ENCODE measurements at regions not wholly inside any gene's neighbourhood (a gene's known extent, or its start where the extent isn't known, plus 50 kb on each side); places are given as distances from the start of the nearest gene placed in this dataset.

DNA sequence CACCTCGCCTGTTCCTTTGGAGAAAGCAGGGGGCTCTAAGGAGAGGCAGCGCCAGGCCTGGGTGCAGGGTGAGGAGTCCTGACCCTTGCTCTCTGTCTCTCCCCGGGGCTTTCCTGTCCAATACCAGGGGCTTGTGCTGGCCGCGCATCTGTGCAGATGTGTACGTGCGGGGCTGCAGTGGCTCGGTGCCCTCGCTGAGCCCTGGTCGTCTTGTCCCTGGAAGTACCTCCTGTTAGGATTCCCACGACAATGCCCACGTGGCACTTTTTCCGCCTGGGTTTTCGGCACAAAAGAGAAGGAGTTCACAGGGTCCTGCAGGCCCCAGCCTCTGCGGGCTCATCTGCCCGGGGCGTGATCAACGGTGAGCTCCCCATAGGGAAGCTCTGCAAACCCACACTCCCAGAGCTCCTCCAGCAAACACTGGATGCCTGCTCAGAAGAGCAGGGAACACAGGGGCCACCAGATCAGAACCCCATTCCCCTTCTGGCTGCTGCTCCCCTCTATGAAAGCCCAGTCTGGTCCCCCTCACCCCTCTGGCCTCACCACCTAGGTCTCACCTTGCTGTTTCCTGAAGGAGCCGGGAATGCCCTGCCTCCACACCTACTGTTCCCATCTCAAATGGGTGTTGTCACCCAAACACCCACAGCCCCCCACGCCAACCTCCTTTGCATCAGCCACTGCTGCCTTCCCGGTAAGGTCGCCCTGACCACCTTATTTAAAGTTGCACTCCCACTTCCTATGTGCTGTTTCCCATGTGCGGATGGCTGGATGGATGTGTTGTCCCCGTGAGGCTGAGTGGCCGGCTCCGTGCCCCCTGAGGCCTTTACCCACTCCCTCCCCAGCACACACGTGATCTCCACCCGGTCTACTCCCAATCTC lies 62.6 kb upstream of the PRR20G start:
- H3K4me1 ChIP-seq: no peaks in the 10 kb centered on the region
- DNase-seq: no peak
- intact Hi-C loops (cut with DNase I): no loop called here
- no peaks in the 10 kb centered on the region for H3K9me3 ChIP-seq
- no peak overlapping the region for H3K4me3 ChIP-seq
- WGBS, 2 donors: 80 to 82% methylated on average over 28 of the region's 28 CpGs
- no peaks in the 10 kb centered on the region for H3K36me3 ChIP-seq
- H3K27me3 ChIP-seq: peaks cover 0 to 27% (median 0%) of the 10 kb centered on the region in 3 donors
- H3K27ac ChIP-seq: no peak overlapping the region
- TF ChIP-seq, protein P1, sequence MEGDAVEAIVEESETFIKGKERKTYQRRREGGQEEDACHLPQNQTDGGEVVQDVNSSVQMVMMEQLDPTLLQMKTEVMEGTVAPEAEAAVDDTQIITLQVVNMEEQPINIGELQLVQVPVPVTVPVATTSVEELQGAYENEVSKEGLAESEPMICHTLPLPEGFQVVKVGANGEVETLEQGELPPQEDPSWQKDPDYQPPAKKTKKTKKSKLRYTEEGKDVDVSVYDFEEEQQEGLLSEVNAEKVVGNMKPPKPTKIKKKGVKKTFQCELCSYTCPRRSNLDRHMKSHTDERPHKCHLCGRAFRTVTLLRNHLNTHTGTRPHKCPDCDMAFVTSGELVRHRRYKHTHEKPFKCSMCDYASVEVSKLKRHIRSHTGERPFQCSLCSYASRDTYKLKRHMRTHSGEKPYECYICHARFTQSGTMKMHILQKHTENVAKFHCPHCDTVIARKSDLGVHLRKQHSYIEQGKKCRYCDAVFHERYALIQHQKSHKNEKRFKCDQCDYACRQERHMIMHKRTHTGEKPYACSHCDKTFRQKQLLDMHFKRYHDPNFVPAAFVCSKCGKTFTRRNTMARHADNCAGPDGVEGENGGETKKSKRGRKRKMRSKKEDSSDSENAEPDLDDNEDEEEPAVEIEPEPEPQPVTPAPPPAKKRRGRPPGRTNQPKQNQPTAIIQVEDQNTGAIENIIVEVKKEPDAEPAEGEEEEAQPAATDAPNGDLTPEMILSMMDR (IDR thresholded peaks at IDR 0.05): no peak
- TF ChIP-seq POLR2AphosphoS5 (IDR thresholded peaks at IDR 0.05) (no peak), POLR2A (IDR thresholded peaks at IDR 0.05) (no peak), EP300 (IDR thresholded peaks at IDR 0.05) (no peak)

DNA sequence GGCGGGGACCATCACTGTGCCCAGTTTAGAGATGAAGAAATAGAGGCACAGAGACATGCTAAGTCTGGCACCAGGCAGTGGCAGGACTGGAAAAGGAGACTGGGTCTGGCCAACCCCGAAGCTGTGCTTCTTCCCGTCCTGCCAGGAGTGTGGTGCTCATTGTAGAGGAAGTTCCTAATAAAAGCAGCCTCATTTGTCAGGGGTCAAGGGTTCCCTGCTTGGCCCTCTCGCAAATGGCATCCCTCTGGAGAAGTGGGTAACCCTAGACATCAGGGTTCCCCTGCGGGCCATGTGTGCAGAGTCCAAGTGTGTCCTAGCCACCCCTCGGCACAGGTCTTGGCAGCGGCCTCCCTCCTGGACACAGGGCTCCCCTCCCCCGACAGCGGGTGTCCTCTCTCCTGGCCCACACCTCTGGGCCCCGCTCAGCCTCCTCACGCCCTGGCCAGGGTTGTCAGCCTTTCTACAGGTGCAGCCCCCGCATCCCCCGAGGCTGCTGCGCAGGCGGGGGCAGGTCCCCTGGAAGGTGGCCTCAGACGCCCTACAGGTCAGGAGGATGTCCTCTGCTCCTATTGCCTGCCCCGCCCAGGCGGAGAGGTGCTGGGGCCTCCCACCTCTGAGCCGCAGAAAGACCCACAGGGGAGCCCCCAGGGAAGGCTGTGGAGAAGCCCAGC lies 61.8 kb upstream of the PRR20G start:
- H3K9me3 ChIP-seq: no peaks in the 10 kb centered on the region
- 68 to 72% methylated on average over 19 of the region's 19 CpGs for WGBS, 2 donors
- TF ChIP-seq, protein P1 (IDR thresholded peaks at IDR 0.05): no peak
- TF ChIP-seq EP300 (IDR thresholded peaks at IDR 0.05) (no peak), POLR2AphosphoS5 (IDR thresholded peaks at IDR 0.05) (no peak), POLR2A (IDR thresholded peaks at IDR 0.05) (no peak)
- DNase-seq: no peak
- H3K27ac ChIP-seq: no peak overlapping the region
- no peak overlapping the region for H3K4me3 ChIP-seq
- no peaks in the 10 kb centered on the region for H3K4me1 ChIP-seq
- intact Hi-C loops (cut with DNase I): no loop called here
- H3K27me3 ChIP-seq: peaks cover 0 to 29% (median 5%) of the 10 kb centered on the region in 3 donors
- no peaks in the 10 kb centered on the region for H3K36me3 ChIP-seq

DNA sequence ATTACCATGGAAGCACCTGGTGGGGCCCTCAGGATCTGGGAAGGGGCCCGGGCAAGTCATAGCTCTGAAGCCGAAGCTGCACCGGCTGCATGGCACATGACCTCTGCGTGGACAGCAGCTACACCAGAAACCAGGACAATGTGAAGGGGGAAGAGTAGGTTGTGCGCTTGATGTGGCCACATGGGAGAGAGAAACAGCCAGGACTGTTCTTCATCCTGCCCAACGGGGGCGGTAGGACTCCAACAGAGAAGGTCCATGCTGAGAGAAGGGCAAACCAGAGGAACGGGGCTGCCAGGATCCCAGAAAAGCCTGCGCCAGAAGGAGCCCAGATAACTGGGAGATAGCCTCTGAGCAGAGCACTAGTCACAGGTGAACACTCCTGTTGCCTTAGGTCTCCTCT lies 54.9 kb upstream of the PRR20G start:
- intact Hi-C loops (cut with DNase I): no loop called here
- H3K4me3 ChIP-seq: no peak overlapping the region
- no peaks in the 10 kb centered on the region for H3K9me3 ChIP-seq
- no peak overlapping the region for H3K27ac ChIP-seq
- no peak for DNase-seq
- peaks cover 0 to 5% (median 0%) of the 10 kb centered on the region in 4 donors for H3K4me1 ChIP-seq
- H3K36me3 ChIP-seq: no peaks in the 10 kb centered on the region
- peaks cover 11 to 62% (median 30%) of the 10 kb centered on the region in 3 donors for H3K27me3 ChIP-seq
- TF ChIP-seq POLR2AphosphoS5 (IDR thresholded peaks at IDR 0.05): no peak
- no peak for TF ChIP-seq EP300 (IDR thresholded peaks at IDR 0.05)
- no peak for TF ChIP-seq POLR2A (IDR thresholded peaks at IDR 0.05)
- TF ChIP-seq, protein P1 (IDR thresholded peaks at IDR 0.05): no peak
- 54 to 68% methylated on average over 9 of the region's 9 CpGs for WGBS, 2 donors

DNA sequence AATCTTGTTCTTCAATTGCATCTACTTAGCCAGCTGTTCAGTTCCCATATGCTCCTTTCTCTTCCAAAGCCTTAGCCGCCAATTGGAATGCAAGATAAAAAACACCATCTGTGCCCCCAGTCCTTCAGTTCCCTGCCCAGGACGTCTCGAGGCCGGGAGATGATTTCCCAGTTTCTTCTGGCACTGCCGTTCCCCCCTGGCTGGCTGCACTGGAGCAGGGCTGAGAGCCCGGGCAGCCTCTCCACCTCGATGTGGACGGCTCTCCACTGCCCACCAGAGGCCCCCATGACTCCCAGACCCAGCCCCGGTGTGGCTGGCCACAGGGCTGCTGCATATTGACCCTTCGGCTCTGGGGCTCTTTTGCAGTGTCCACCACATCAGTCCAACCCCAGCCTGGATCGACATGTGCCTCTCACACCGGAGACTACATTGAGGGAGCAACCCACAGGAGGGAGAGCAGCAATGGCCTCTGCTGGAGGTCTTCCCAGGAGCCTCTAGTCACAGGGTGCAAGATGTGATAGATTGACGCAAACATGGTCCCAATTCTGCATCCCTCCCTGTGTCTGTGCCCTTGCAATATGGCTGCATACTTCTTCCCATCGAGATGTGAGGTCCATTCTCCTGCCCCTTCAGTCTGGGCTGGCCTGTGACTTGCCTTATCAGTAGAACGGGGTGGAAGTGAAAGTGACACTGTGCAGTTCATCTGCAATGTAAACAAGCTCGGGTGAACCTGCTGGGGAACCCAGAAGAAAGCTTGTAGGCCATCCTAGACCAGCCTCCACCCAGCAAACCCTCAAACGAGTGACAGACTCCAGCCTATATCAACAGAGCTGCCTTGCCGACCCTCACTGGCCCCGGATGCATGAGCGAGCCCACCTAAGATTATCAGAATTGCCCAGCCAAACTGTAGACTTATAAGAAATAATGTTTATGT lies 52.3 kb upstream of the PRR20G start:
- intact Hi-C loops (cut with DNase I): no loop called here
- H3K27ac ChIP-seq: no peak overlapping the region
- 56 to 60% methylated on average over 20 of the region's 20 CpGs for WGBS, 2 donors
- peaks cover 19 to 79% (median 46%) of the 10 kb centered on the region in 3 donors for H3K27me3 ChIP-seq
- DNase-seq: no peak
- no peaks in the 10 kb centered on the region for H3K9me3 ChIP-seq
- peaks cover 0 to 7% (median 0%) of the 10 kb centered on the region in 4 donors for H3K4me1 ChIP-seq
- no peaks in the 10 kb centered on the region for H3K36me3 ChIP-seq
- no peak overlapping the region for H3K4me3 ChIP-seq
- TF ChIP-seq EP300 (IDR thresholded peaks at IDR 0.05) (no peak), POLR2AphosphoS5 (IDR thresholded peaks at IDR 0.05) (no peak), POLR2A (IDR thresholded peaks at IDR 0.05) (no peak)
- TF ChIP-seq, protein P1 (IDR thresholded peaks at IDR 0.05): no peak

All from sigmoid colon (tissue), 6 donors.